Uterus (tissue), 3 donors: ENCODE measurements at regions not wholly inside any gene's neighbourhood (a gene's known extent, or its start where the extent isn't known, plus 50 kb on each side); places are given as distances from the start of the nearest gene placed in this dataset.
A peak's percentile ranks its signal among the peaks of the same experiment; 100 is the strongest.

Source experiments
- DNase-seq, 2 donors: peaks; one replicate each; pipeline ENCODE4 v3.0.0-alpha.2; 2019 to 2020
- H3K27ac ChIP-seq, 2 donors: fragments of 200-600 bp; sonication (generic); 1 replicate in 1 of 2; 2 replicates in 1 of 2; pipeline ENCODE4 v1.5.1; 2016 to 2018
- H3K27me3 ChIP-seq, 2 donors: fragments of 200-600 bp; sonication (generic); one replicate each; pipeline ENCODE4 v1.5.1; 2018 to 2019; ENCODE audit warnings: control low read depth in 1 of 2
- H3K36me3 ChIP-seq, 2 donors: fragments of 200-600 bp; sonication (generic); one replicate each; pipeline ENCODE4 v1.5.1; 2019; ENCODE audit warnings: control low read depth in 1 of 2
- H3K4me1 ChIP-seq, 2 donors: fragments of 200-600 bp; sonication (generic); one replicate each; pipeline ENCODE4 v1.5.1; 2018 to 2019; ENCODE audit warnings: control low read depth in 1 of 2
- H3K4me3 ChIP-seq, 2 donors: fragments of 200-600 bp; sonication (generic); 1 replicate in 1 of 2; 2 replicates in 1 of 2; pipeline ENCODE4 v1.5.1; 2018 to 2019; ENCODE audit warnings: mild to moderate bottlenecking in 1 of 2
- H3K9me3 ChIP-seq, 2 donors: fragments of 200-600 bp; sonication (generic); one replicate each; pipeline ENCODE4 v1.5.1; 2019; ENCODE audit warnings: control low read depth in 1 of 2
- CTCF ChIP-seq, 4 experiments: fragments of 200-600 bp in 2 of 4; fragments of 450-650 bp in 2 of 4; sonication (generic) in 2 of 4; IDR thresholded peaks; one replicate each; pipeline ENCODE4 v1.5.1; 2016 to 2019; ENCODE audit warnings: antibody characterized with exemption in 4 of 4, mild to moderate bottlenecking in 2 of 4, moderate library complexity in 1 of 4
- POLR2A ChIP-seq, 2 donors: fragments of 450-650 bp; IDR thresholded peaks; one replicate each; pipeline ENCODE4 v1.6.1; 2016; ENCODE audit warnings: antibody characterized with exemption in 2 of 2, mild to moderate bottlenecking in 1 of 2, moderate library complexity in 1 of 2
- intact Hi-C: fragments of 100-400 bp; cut with DNase I; formaldehyde crosslinking; loops from one replicate; pipeline ENCODE4 v1.15.1; 2023; ENCODE audit warnings: low total_unique reads
- donor health status: DM: yes; HTN: yes; CAD: no.

GRCh38 chr6:169388395-169389166, 134.9 kb upstream of the THBS2 start:
- no peak for TF ChIP-seq CTCF (IDR thresholded peaks at IDR 0.05)
- no peak for TF ChIP-seq POLR2A (IDR thresholded peaks at IDR 0.05)
- H3K9me3 ChIP-seq: no peaks in the 10 kb centered on the region
- no peaks in the 10 kb centered on the region for H3K36me3 ChIP-seq
- H3K27ac ChIP-seq: peak overlapping the region in 1 of 2 donors; percentile 32
- intact Hi-C loops: no loop called here
- no peaks in the 10 kb centered on the region for H3K27me3 ChIP-seq
- no peak for DNase-seq
- no peaks in the 10 kb centered on the region for H3K4me1 ChIP-seq
- no peak overlapping the region for H3K4me3 ChIP-seq

GRCh38 chr6:169387809-169388383, 134.2 kb upstream of the THBS2 start:
- Histone ChIP-seq H3K9me3 (no peaks in the 10 kb centered on the region), H3K36me3 (no peaks in the 10 kb centered on the region), H3K27ac (peak overlapping the region; percentile 25 to 32), H3K4me1 (no peaks in the 10 kb centered on the region), H3K27me3 (no peaks in the 10 kb centered on the region), H3K4me3 (no peak overlapping the region)
- DNase-seq: no peak
- TF ChIP-seq POLR2A (IDR thresholded peaks at IDR 0.05) (no peak), CTCF (IDR thresholded peaks at IDR 0.05) (no peak)
- intact Hi-C loops: no loop called here

- no peaks in the 10 kb centered on the region for H3K9me3 ChIP-seq
- DNase-seq: peak in 1 of 2 donors; percentile 38
These were observed 132.9 kb upstream of the THBS2 start for GRCh38 chr6:169386411-169387057.

GRCh38 chr6:169385237-169385880, 131.7 kb upstream of the THBS2 start:
- H3K9me3 ChIP-seq: no peaks in the 10 kb centered on the region

More at GRCh38 chr6:169386411-169387057, 132.9 kb upstream of the THBS2 start:
- no peaks in the 10 kb centered on the region for H3K36me3 ChIP-seq
- H3K27me3 ChIP-seq: no peaks in the 10 kb centered on the region
- TF ChIP-seq POLR2A (IDR thresholded peaks at IDR 0.05) (no peak), CTCF (IDR thresholded peaks at IDR 0.05) (no peak)
- H3K4me3 ChIP-seq: peak overlapping the region in 1 of 2 donors; percentile 10
- peak overlapping the region; percentile 24 to 50 for H3K27ac ChIP-seq
- H3K4me1 ChIP-seq: no peaks in the 10 kb centered on the region
- intact Hi-C loops: no loop called here

More at GRCh38 chr6:169385237-169385880, 131.7 kb upstream of the THBS2 start:
- no peak overlapping the region for H3K27ac ChIP-seq
- TF ChIP-seq CTCF (IDR thresholded peaks at IDR 0.05): no peak
- no peak for TF ChIP-seq POLR2A (IDR thresholded peaks at IDR 0.05)
- no peak overlapping the region for H3K4me3 ChIP-seq
- H3K4me1 ChIP-seq: no peaks in the 10 kb centered on the region
- no peaks in the 10 kb centered on the region for H3K27me3 ChIP-seq
- no peaks in the 10 kb centered on the region for H3K36me3 ChIP-seq
- DNase-seq: no peak
- intact Hi-C loops: no loop called here
